ENCODE measurements at regions not wholly inside any gene's neighbourhood (a gene's known extent, or its start where the extent isn't known, plus 50 kb on each side); places are given as distances from the start of the nearest gene placed in this dataset.

DNA sequence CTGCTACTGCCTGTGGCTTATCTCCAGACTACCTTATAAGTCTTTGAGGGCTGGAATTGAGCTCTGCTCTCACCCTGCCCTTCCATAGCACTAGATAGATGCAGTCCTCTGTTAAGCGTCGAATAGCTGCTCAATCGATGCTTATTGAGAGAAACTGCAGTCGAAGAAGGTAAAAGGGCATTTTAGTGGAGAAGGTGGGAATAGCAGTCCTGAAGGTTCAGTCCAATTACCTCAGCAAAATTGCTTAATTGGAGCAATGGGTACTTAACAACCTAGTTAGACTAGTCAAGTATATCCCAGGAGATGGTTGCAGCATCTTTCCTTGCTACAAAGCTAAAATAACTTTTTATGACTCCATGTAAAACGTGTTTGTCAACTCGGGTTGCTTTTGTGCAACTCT lies 66.8 kb upstream of the NT5E start:
- peaks cover 6% of the 10 kb centered on the region for H3K36me3 Mint-ChIP-seq
- H3K27me3 Mint-ChIP-seq (ENCODE audit: low read depth), result peaks cover 3% of the 10 kb centered on the region
- no peak for ATAC-seq
- ChIA-PET POLR2A (no interaction called here), CTCF (interaction anchor here (1.0 to 1.3 kb wide), 2 partner anchors 28 to 100 kb away, joined by 4 read pairs; no protein-coding TSS in a partner anchor)
- no peak for DNase-seq (ENCODE audit: low spot score)
- no peaks in the 10 kb centered on the region for H3K4me1 Mint-ChIP-seq
- no peak overlapping the region for H3K4me3 Mint-ChIP-seq
- H3K27ac Mint-ChIP-seq, result no peak overlapping the region
- TF ChIP-seq, protein P1, sequence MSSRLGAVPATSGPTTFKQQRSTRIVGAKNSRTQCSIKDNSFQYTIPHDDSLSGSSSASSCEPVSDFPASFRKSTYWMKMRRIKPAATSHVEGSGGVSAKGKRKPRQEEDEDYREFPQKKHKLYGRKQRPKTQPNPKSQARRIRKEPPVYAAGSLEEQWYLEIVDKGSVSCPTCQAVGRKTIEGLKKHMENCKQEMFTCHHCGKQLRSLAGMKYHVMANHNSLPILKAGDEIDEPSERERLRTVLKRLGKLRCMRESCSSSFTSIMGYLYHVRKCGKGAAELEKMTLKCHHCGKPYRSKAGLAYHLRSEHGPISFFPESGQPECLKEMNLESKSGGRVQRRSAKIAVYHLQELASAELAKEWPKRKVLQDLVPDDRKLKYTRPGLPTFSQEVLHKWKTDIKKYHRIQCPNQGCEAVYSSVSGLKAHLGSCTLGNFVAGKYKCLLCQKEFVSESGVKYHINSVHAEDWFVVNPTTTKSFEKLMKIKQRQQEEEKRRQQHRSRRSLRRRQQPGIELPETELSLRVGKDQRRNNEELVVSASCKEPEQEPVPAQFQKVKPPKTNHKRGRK (CRISPR knock-in tag; IDR thresholded peaks at IDR 0.05; ENCODE audit: borderline replicate concordance), result no peak
- TF ChIP-seq SOX15 (CRISPR knock-in tag; IDR thresholded peaks at IDR 0.05) (no peak), ZNF416 (CRISPR knock-in tag; IDR thresholded peaks at IDR 0.05) (no peak), HMGXB4 (CRISPR knock-in tag; IDR thresholded peaks at IDR 0.05) (no peak), GRHL2 (CRISPR knock-in tag; IDR thresholded peaks at IDR 0.05; ENCODE audit: insufficient replicate concordance, severe bottlenecking) (no peak), ETV6 (CRISPR knock-in tag; IDR thresholded peaks at IDR 0.05) (no peak), ZBTB21 (CRISPR knock-in tag; IDR thresholded peaks at IDR 0.05; ENCODE audit: borderline replicate concordance) (no peak), ESRRA (CRISPR knock-in tag; IDR thresholded peaks at IDR 0.05; ENCODE audit: borderline replicate concordance) (no peak), TEAD1 (CRISPR knock-in tag; IDR thresholded peaks at IDR 0.05) (no peak), USF1 (CRISPR knock-in tag; IDR thresholded peaks at IDR 0.05) (no peak), ELF4 (CRISPR knock-in tag; IDR thresholded peaks at IDR 0.05; ENCODE audit: low read depth) (no peak), OVOL2 (CRISPR knock-in tag; IDR thresholded peaks at IDR 0.05; ENCODE audit: borderline replicate concordance) (no peak), USF2 (CRISPR knock-in tag; IDR thresholded peaks at IDR 0.05) (no peak), ZNF138 (CRISPR knock-in tag; conservative IDR thresholded peaks at IDR 0.05) (no peak), MAX (CRISPR knock-in tag; IDR thresholded peaks at IDR 0.05) (no peak)
- TF ChIP-seq, protein P2, sequence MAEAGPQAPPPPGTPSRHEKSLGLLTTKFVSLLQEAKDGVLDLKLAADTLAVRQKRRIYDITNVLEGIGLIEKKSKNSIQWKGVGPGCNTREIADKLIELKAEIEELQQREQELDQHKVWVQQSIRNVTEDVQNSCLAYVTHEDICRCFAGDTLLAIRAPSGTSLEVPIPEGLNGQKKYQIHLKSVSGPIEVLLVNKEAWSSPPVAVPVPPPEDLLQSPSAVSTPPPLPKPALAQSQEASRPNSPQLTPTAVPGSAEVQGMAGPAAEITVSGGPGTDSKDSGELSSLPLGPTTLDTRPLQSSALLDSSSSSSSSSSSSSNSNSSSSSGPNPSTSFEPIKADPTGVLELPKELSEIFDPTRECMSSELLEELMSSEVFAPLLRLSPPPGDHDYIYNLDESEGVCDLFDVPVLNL (CRISPR knock-in tag; IDR thresholded peaks at IDR 0.05; ENCODE audit: borderline replicate concordance, low read depth), result no peak
- TF ChIP-seq, protein P3, sequence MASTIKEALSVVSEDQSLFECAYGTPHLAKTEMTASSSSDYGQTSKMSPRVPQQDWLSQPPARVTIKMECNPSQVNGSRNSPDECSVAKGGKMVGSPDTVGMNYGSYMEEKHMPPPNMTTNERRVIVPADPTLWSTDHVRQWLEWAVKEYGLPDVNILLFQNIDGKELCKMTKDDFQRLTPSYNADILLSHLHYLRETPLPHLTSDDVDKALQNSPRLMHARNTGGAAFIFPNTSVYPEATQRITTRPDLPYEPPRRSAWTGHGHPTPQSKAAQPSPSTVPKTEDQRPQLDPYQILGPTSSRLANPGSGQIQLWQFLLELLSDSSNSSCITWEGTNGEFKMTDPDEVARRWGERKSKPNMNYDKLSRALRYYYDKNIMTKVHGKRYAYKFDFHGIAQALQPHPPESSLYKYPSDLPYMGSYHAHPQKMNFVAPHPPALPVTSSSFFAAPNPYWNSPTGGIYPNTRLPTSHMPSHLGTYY (CRISPR knock-in tag; IDR thresholded peaks at IDR 0.05), result no peak
- TF ChIP-seq, protein P4, sequence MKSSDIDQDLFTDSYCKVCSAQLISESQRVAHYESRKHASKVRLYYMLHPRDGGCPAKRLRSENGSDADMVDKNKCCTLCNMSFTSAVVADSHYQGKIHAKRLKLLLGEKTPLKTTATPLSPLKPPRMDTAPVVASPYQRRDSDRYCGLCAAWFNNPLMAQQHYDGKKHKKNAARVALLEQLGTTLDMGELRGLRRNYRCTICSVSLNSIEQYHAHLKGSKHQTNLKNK (CRISPR knock-in tag; IDR thresholded peaks at IDR 0.05), result no peak
- TF ChIP-seq, protein P5, sequence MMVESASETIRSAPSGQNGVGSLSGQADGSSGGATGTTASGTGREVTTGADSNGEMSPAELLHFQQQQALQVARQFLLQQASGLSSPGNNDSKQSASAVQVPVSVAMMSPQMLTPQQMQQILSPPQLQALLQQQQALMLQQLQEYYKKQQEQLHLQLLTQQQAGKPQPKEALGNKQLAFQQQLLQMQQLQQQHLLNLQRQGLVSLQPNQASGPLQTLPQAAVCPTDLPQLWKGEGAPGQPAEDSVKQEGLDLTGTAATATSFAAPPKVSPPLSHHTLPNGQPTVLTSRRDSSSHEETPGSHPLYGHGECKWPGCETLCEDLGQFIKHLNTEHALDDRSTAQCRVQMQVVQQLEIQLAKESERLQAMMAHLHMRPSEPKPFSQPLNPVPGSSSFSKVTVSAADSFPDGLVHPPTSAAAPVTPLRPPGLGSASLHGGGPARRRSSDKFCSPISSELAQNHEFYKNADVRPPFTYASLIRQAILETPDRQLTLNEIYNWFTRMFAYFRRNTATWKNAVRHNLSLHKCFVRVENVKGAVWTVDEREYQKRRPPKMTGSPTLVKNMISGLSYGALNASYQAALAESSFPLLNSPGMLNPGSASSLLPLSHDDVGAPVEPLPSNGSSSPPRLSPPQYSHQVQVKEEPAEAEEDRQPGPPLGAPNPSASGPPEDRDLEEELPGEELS (CRISPR knock-in tag; IDR thresholded peaks at IDR 0.05), result no peak
- peaks cover 19% of the 10 kb centered on the region for H3K9me3 Mint-ChIP-seq

All from WTC11 (cell line).